H9 (cell line): ENCODE measurements at regions not wholly inside any gene's neighbourhood (a gene's known extent, or its start where the extent isn't known, plus 50 kb on each side); places are given as distances from the start of the nearest gene placed in this dataset.
"Not testable (repeated sequence)": the region's sequence is repeated elsewhere in the genome, so short reads cannot be mapped to it uniquely, and the experiment has no call there.

Source experiments
- DNase-seq: peaks from one replicate; pipeline ENCODE4 v3.0.0-alpha.2; 2017
- H2AFZ ChIP-seq: one replicate; pipeline ENCODE4 v1.6.1; 2013; ENCODE audit warnings: mild to moderate bottlenecking, low read length, control low read depth, moderate library complexity
- H2AK5ac ChIP-seq: 2 replicates; pipeline ENCODE4 v1.6.1; 2013; ENCODE audit warnings: low read length, control low read depth, mixed read lengths; ENCODE audit not compliant: insufficient read length
- H2BK120ac ChIP-seq: one replicate; pipeline ENCODE4 v1.6.1; 2013; ENCODE audit warnings: low read depth, mild to moderate bottlenecking, low read length, control low read depth, inconsistent platforms; ENCODE audit not compliant: poor library complexity, severe bottlenecking
- H2BK12ac ChIP-seq: 2 replicates; pipeline ENCODE4 v1.6.1; 2013; ENCODE audit warnings: low read length, control low read depth, mixed read lengths, low read depth; ENCODE audit not compliant: insufficient read length
- H2BK15ac ChIP-seq: 2 replicates; pipeline ENCODE4 v1.6.1; 2013; ENCODE audit warnings: low read depth, low read length, control low read depth
- H2BK20ac ChIP-seq: one replicate; pipeline ENCODE4 v1.6.1; 2013; ENCODE audit warnings: low read depth, mild to moderate bottlenecking, low read length, control low read depth, inconsistent platforms; ENCODE audit not compliant: poor library complexity, severe bottlenecking
- H2BK5ac ChIP-seq: 2 replicates; pipeline ENCODE4 v1.6.1; 2013; ENCODE audit warnings: low read length, control low read depth, mixed read lengths; ENCODE audit not compliant: insufficient read length
- H3K14ac ChIP-seq: 2 replicates; pipeline ENCODE4 v1.6.1; 2013; ENCODE audit warnings: low read length, control low read depth; ENCODE audit not compliant: insufficient read depth
- H3K18ac ChIP-seq: 2 replicates; pipeline ENCODE4 v1.6.1; 2013; ENCODE audit warnings: low read depth, mild to moderate bottlenecking, mixed read lengths, low read length, control low read depth; ENCODE audit not compliant: insufficient read length
- H3K23ac ChIP-seq: 2 replicates; pipeline ENCODE4 v1.6.1; 2013; ENCODE audit warnings: low read length, control low read depth, mixed read lengths, low read depth; ENCODE audit not compliant: insufficient read length
- H3K23me2 ChIP-seq: 2 replicates; pipeline ENCODE4 v1.6.1; 2013; ENCODE audit warnings: low read depth, mild to moderate bottlenecking, mixed read lengths, low read length, control low read depth; ENCODE audit not compliant: insufficient read length, poor library complexity, severe bottlenecking
- H3K27ac ChIP-seq: 2 replicates; pipeline ENCODE4 v1.5.1; 2013; ENCODE audit warnings: low read length, control low read depth, mixed read lengths, low read depth; ENCODE audit not compliant: insufficient read length
- H3K27me3 ChIP-seq: 2 replicates; pipeline ENCODE4 v1.6.1; 2013; ENCODE audit warnings: low read length, control low read depth, inconsistent platforms; ENCODE audit not compliant: insufficient read depth
- H3K4ac ChIP-seq: 2 replicates; pipeline ENCODE4 v1.6.1; 2013; ENCODE audit warnings: low read depth, mild to moderate bottlenecking, control low read depth, inconsistent platforms, low read length, moderate library complexity
- H3K4me1 ChIP-seq: 2 replicates; pipeline ENCODE4 v1.6.1; 2013; ENCODE audit warnings: low read length, control low read depth, inconsistent platforms; ENCODE audit not compliant: insufficient read depth
- H3K4me2 ChIP-seq: 2 replicates; pipeline ENCODE4 v1.6.1; 2013; ENCODE audit warnings: low read length, control low read depth, mixed read lengths; ENCODE audit not compliant: insufficient read length, insufficient read depth
- H3K56ac ChIP-seq: 2 replicates; pipeline ENCODE4 v1.6.1; 2013; ENCODE audit warnings: low read depth, mild to moderate bottlenecking, mixed read lengths, low read length, control low read depth; ENCODE audit not compliant: insufficient read length
- H3K79me1 ChIP-seq: 2 replicates; pipeline ENCODE4 v1.6.1; 2013; ENCODE audit warnings: low read depth, mild to moderate bottlenecking, moderate library complexity, low read length, control low read depth, inconsistent platforms; ENCODE audit not compliant: insufficient read depth, poor library complexity, severe bottlenecking
- H3K79me2 ChIP-seq: 2 replicates; pipeline ENCODE4 v1.6.1; 2013; ENCODE audit warnings: low read length, control low read depth, inconsistent platforms; ENCODE audit not compliant: insufficient read depth
- H3K9ac ChIP-seq: 2 replicates; pipeline ENCODE4 v1.6.1; 2013; ENCODE audit warnings: low read length, control low read depth, mixed read lengths; ENCODE audit not compliant: insufficient read length; ENCODE audit errors: extremely low read depth
- H3K9me3 ChIP-seq: one replicate; pipeline ENCODE4 v1.6.1; 2013; ENCODE audit warnings: low read depth, low read length, inconsistent platforms; ENCODE audit not compliant: control insufficient read depth
- H3T11ph ChIP-seq: one replicate; pipeline ENCODE4 v1.6.1; 2013; ENCODE audit warnings: mild to moderate bottlenecking, low read length, control low read depth, inconsistent platforms
- H4K20me1 ChIP-seq: one replicate; pipeline ENCODE4 v1.6.1; 2013; ENCODE audit not compliant: control insufficient read depth, insufficient read length, insufficient read depth
- H4K5ac ChIP-seq: 2 replicates; pipeline ENCODE4 v1.6.1; 2013; ENCODE audit warnings: low read depth, mild to moderate bottlenecking, mixed read lengths, low read length, control low read depth; ENCODE audit not compliant: insufficient read length
- H4K8ac ChIP-seq: replicated peaks from 2 replicates; pipeline ENCODE4 v1.6.1; 2013; ENCODE audit warnings: low read length, control low read depth, mixed read lengths, low read depth; ENCODE audit not compliant: insufficient read length
- H4K91ac ChIP-seq: 2 replicates; pipeline ENCODE4 v1.6.1; 2013; ENCODE audit warnings: low read depth, mild to moderate bottlenecking, moderate library complexity, mixed read lengths, low read length, control low read depth; ENCODE audit not compliant: insufficient read length
- H3K27ac Mint-ChIP-seq, 3 experiments: 2 replicates in 2 of 3; 3 replicates in 1 of 3; pipeline ENCODE4 v1.8.0; 2020 to 2021; ENCODE audit warnings: mixed read lengths in 3 of 3, mild to moderate bottlenecking in 1 of 3, moderate library complexity in 1 of 3
- H3K27me3 Mint-ChIP-seq: 2 replicates; pipeline ENCODE4 v1.8.0; 2021; ENCODE audit warnings: low read depth, mild to moderate bottlenecking, moderate library complexity, mixed read lengths
- H3K36me3 Mint-ChIP-seq, 3 experiments: 2 replicates in 2 of 3; 3 replicates in 1 of 3; pipeline ENCODE4 v1.8.0; 2020 to 2021; ENCODE audit warnings: low read depth in 3 of 3, mixed read lengths in 3 of 3; ENCODE audit not compliant: insufficient read depth in 1 of 3
- H3K4me1 Mint-ChIP-seq, 2 experiments: 2 replicates each; pipeline ENCODE4 v1.8.0; 2020; ENCODE audit warnings: mixed read lengths in 2 of 2
- H3K4me3 Mint-ChIP-seq, 2 experiments: 2 replicates in 1 of 2; 3 replicates in 1 of 2; pipeline ENCODE4 v1.8.0; 2020 to 2021; ENCODE audit warnings: mild to moderate bottlenecking in 2 of 2, mixed read lengths in 2 of 2, moderate library complexity in 1 of 2
- H3K9me3 Mint-ChIP-seq, 2 experiments: 2 replicates in 1 of 2; 3 replicates in 1 of 2; pipeline ENCODE4 v1.8.0; 2020; ENCODE audit warnings: mild to moderate bottlenecking in 2 of 2, mixed read lengths in 2 of 2, moderate library complexity in 1 of 2
- WGBS: extraction: QIAGEN DNeasy Blood & Tissue Kit; methylation state at CpG from one replicate; pipeline ENCODE4 v1.1.7; 2013; ENCODE audit warnings: missing lambda C conversion rate, low lambda C conversion rate, mixed read lengths; ENCODE audit not compliant: insufficient read length; ENCODE audit errors: extremely low coverage; 5-methylcytosine and 5-hydroxymethylcytosine counted together

- peaks cover 20 to 30% of the 10 kb centered on the region in 2 experiments; a peak in 4 of 5 replicates for H3K9me3 Mint-ChIP-seq
- H3T11ph ChIP-seq, result not testable (repeated sequence)
These were observed 98.0 kb downstream of the TTC6 start for GRCh38 chr14:37693420-37693819.

More at GRCh38 chr14:37693420-37693819, 98.0 kb downstream of the TTC6 start:
- H2BK20ac ChIP-seq, H3K56ac ChIP-seq, H3K79me1 ChIP-seq, H3K27me3 ChIP-seq, H3K4me1 ChIP-seq, H4K91ac ChIP-seq, H3K23me2 ChIP-seq, H2BK15ac ChIP-seq, H3K4ac ChIP-seq, H3K27ac Mint-ChIP-seq, H4K20me1 ChIP-seq, H4K8ac ChIP-seq, H3K36me3 Mint-ChIP-seq, H2BK12ac ChIP-seq, H3K9ac ChIP-seq, H3K4me2 ChIP-seq, H3K18ac ChIP-seq, H3K4me1 Mint-ChIP-seq, H3K9me3 ChIP-seq, H3K14ac ChIP-seq, H4K5ac ChIP-seq, H3K23ac ChIP-seq, H3K79me2 ChIP-seq, H2BK120ac ChIP-seq, H3K27ac ChIP-seq, H2BK5ac ChIP-seq, H2AK5ac ChIP-seq, DNase-seq, H3K4me3 Mint-ChIP-seq, H2AFZ ChIP-seq, H3K27me3 Mint-ChIP-seq: not testable (repeated sequence)
- 100% methylated on average over 1 of the region's 1 CpG for WGBS
